Coronary artery (tissue), 2 donors: ENCODE measurements at regions not wholly inside any gene's neighbourhood (a gene's known extent, or its start where the extent isn't known, plus 50 kb on each side); places are given as distances from the start of the nearest gene placed in this dataset.
"Not testable (repeated sequence)": the region's sequence is repeated elsewhere in the genome, so short reads cannot be mapped to it uniquely, and the experiment has no call there.

ENCODE experiments used
- DNase-seq: peaks from one replicate; pipeline ENCODE4 v3.0.0-alpha.2; 2017; ENCODE audit warnings: low spot score
- H3K27ac ChIP-seq, 2 donors: fragments of 200-600 bp; sonication (generic); one replicate each; pipeline ENCODE4 v1.5.1; 2016 to 2019
- H3K4me3 ChIP-seq: fragments of 200-600 bp; sonication (generic); 2 replicates; pipeline ENCODE4 v1.5.1; 2016; ENCODE audit warnings: mild to moderate bottlenecking, moderate library complexity
- CTCF ChIP-seq: fragments of 200-600 bp; sonication (generic); IDR thresholded peaks from one replicate; pipeline ENCODE4 v1.5.1; 2019; ENCODE audit warnings: antibody characterized with exemption

DNA sequence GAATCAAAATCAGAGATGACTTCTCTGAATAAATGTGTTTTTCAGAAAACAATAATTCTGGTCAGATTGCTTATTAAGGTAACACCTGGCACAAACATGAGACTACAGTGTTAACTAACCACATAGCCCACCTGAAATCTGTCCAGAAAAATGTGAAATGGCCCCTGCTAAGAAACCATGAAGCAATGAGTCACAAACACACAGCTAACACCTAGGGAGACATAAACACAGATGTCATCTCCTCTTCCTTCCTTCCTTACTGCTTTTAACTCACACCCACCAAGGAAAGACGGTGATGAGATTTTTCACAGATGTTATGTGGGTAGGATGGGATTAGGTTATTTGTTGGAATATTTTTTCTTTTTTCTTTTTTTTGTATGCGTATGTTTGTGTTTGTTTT lies 315.0 kb upstream of the STAC start:
- Histone ChIP-seq H3K27ac (no peak overlapping the region), H3K4me3 (no peak overlapping the region)
- no peak for DNase-seq
- TF ChIP-seq CTCF = no peak

- TF ChIP-seq CTCF = no peak
- no peak overlapping the region for H3K4me3 ChIP-seq
- no peak overlapping the region for H3K27ac ChIP-seq
- no peak for DNase-seq
Measured at GRCh38 chr3:36075491-36075890, 304.8 kb upstream of the STAC start.

- Histone ChIP-seq H3K27ac (no peak overlapping the region), H3K4me3 (no peak overlapping the region)
- TF ChIP-seq CTCF = no peak
- DNase-seq = no peak
Measured at GRCh38 chr3:36077320-36077719, 303.0 kb upstream of the STAC start.

DNA sequence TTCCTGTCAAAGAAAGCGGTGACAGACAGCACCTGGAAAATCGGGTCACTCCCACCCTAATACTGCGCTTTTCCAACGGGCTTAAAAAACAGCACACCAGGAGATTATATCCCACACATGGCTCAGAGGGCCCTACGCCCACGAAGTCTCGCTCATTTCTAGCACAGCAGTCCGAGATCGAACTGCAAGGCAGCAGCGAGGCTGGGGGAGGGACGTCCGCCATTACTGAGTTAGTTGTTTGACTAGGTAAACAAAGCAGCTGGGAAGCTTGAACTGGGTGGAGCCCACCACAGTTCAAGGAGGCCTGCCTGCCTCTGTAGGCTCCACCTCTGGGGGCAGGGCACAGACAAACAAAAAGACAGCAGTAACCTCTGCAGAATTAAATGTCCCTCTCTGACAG lies 297.3 kb upstream of the STAC start:
- not testable (repeated sequence) for DNase-seq, H3K27ac ChIP-seq, H3K4me3 ChIP-seq

DNA sequence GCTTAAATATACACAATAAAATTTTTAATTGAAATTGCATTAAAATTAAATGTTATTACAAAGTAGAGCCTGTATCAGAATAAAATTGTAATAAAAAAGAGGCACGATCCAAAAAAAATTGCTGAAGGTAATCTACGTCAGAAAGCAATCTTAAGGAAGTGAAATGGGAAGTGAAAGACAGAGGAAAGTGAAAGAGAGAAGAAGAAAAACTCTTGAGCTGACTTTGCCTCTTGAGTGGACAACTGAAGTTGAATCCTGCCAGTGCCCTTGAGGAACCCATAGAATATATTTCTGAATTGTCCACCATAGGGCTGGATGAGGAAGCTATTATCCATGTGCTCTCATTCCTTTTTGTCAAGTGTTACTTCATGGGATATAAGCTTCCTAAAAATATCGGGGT lies 285.1 kb upstream of the STAC start:
- no peak for TF ChIP-seq CTCF
- no peak for DNase-seq
- Histone ChIP-seq H3K27ac (no peak overlapping the region), H3K4me3 (no peak overlapping the region)

DNA sequence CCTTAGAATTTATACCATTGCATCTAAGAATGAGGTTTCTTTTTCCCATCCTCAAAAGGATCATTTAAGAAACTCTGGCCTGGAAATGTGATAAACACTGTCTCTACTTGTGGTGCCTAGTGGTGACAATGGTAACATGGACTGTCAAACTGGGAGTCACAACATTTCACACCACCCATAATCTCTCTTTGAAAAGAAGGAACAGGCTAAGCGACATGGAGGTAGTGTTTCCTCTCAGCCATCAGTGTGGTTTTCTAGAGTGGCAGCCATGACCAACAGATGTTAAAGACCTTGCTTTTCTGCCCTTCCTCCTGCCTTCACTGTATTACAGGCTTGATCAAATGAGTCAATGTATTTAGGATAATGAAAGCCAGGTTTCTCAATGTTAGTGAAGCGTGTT lies 283.1 kb upstream of the STAC start:
- no peak for TF ChIP-seq CTCF
- no peak for DNase-seq
- no peak overlapping the region for H3K4me3 ChIP-seq
- H3K27ac ChIP-seq = no peak overlapping the region

- TF ChIP-seq CTCF = no peak
- no peak for DNase-seq
- no peak overlapping the region for H3K4me3 ChIP-seq
- no peak overlapping the region for H3K27ac ChIP-seq
Measured at GRCh38 chr3:36114353-36114752, 266.0 kb upstream of the STAC start.
